AG08395 (cell line): ENCODE measurements at regions not wholly inside any gene's neighbourhood (a gene's known extent, or its start where the extent isn't known, plus 50 kb on each side); places are given as distances from the start of the nearest gene placed in this dataset.
"Not testable (repeated sequence)": the region's sequence is repeated elsewhere in the genome, so short reads cannot be mapped to it uniquely, and the experiment has no call there.

ENCODE experiments used
- DNase-seq: peaks from one replicate; pipeline ENCODE4 v3.0.0; 2012; ENCODE audit warnings: mixed read lengths, low spot score

- no peak for DNase-seq
Observed at GRCh38 chr6:164694386-164694785, 615.0 kb downstream of the C6orf118 start.

GRCh38 chr6:164693944-164694343 lies 615.5 kb downstream of the C6orf118 start:
- DNase-seq, result no peak

DNA sequence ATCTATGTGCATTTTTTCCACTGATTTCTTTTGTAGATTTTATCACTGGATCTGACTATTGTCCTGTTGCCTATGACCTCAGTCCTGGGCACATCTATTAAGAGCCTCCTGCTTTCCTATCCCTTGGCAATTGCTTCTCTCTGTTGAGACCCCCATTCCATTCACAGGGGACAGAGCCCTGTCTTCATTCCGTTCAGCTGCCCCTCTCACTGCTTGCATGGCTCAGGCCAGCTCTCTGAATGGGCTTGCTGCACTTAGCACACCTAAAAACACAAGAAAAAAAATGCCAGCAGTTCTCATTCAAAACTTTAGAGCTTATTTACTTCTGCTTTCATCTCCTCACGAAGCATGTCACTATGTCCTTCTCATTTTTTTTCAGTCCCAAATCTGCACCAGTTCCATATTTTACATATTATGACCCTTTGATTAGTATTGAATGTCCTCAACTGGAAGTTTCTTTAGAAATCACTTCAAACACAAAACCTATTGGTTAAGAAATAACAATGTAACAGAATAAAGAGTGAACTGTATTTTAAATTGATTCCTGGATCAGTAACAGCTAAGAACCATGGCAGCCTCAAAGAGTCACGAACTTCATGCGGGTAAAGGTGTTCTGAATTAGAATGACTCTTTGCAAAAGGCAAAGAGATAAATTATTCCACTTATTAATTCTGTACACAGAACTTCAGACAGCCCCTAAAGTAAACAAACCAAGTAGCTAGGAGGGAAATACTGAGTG lies 616.5 kb downstream of the C6orf118 start:
- no peak for DNase-seq

DNA sequence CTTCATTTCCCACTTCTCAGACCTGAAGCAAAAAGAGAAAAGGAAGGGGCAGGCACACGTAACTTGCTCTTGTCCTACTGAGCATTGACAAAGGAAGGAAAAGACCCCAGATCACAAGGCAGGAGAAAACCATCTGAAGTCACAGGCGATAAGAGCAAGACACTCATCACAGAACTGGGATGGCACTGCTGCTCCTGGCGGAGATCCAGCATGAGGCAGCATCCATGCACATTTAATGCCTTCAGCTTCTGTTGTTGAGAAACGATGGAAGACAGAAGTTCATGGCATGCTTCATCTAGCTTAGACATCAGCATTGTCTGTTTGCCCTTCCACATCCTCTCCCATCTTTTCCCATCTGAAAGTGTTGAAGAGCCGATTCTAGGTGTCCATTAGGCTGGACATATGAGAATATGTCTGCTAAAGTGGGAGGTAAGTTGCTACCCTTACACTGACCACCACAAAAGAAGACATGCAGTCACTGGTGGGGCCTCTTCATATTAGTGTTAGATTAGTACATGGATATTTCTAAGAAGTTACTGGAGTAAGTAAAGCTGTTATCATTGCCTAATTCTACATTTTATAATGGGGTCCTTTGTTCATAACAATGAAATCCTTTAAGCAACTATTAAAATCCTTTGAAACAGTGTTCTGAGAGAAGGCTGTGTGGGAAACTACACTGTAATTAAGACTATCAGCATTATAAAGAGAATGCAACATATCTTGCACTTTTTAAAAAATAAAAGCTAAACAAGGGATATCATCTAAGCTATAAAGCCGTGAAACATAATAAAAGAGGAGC lies 618.5 kb downstream of the C6orf118 start:
- DNase-seq, result no peak

DNA sequence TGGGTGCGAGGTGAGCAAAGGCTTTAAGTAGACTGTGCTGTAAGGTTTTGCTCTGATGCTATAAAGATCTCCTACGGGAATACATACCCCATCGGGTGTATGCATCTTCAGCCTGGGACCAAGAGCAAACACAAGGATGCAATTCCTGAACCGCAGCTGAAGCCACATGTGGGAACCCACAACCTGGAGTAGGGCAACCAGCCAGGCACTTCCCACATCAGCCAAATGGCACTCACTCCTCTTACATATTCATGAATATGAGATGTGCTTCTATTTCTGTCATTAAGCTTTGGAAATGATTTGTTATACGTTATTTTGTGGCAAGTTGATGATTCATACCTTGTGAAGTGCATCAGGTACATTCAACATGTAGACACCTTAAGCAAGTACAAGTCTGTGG lies 619.2 kb downstream of the C6orf118 start:
- no peak for DNase-seq

- DNase-seq, result no peak
Observed at GRCh38 chr6:164665328-164665727, 644.1 kb downstream of the C6orf118 start.

- DNase-seq, result no peak
Observed at GRCh38 chr6:164663634-164664033, 645.8 kb downstream of the C6orf118 start.

DNA sequence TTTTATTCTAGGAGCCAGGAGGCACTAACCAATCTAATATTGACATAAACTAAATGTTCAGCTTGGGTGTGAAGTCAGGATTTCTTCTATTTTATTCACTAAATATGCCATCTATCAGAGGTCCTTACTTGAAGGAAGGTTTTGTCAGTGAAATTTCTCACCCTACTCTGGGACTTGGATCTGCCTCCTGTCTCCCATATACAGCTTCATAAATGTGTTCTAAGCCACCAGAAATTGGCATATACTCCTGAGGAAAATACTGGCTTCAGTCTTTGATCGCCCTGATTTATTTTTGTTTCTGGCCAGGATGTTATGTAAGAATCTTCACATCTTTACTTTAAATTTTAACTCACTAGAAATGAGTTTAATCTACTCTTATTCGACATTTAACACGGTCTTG lies 647.7 kb downstream of the C6orf118 start:
- DNase-seq, result no peak

GRCh38 chr6:164660781-164661180 lies 648.6 kb downstream of the C6orf118 start:
- DNase-seq, result no peak

DNA sequence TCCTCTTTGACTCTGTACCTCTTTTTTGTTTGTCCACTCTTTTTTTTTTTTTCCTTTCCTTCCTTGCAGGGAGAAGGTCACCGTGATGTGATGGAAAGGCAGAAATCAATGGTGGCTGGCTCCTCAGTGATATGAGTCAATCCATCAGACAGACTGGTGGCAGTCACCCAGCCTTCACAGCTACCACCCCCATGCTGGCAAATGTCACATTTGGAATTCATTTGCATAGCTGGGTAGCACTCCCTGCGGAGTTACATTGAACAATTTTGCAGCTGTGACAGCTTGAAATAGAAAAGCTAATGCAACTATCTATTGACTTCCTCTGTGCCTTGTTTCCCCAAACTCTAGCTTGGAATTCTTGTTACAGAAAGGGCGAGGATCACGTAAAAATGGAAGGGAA lies 668.4 kb downstream of the C6orf118 start:
- DNase-seq, result no peak

DNA sequence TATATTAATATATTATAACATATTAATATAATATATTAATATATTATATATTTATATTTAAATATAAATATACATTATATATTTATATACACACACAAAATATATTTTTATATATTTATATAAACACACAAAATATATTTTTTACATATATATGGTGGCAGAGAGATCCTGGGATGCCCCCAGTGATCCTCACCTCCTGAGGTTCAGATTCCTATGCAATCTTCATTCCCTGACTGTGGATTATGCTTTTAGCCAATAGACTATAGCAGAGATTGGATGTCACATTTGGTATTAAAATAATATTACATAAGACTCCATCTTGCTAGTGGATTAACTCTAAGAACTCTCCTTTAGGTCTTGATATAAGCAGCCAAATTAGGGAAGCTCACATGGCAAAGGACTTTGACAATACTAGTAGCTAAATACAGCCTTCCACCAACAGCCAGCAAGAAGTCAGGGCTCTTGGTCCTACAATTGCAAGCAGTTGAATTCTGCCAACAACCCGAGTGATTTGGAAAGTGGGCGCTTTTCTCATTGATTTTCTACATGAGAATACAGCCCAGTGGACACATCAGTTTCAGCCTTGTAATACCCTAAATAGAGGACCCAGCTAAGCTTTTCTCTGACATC lies 681.0 kb downstream of the C6orf118 start:
- DNase-seq, result no peak

DNA sequence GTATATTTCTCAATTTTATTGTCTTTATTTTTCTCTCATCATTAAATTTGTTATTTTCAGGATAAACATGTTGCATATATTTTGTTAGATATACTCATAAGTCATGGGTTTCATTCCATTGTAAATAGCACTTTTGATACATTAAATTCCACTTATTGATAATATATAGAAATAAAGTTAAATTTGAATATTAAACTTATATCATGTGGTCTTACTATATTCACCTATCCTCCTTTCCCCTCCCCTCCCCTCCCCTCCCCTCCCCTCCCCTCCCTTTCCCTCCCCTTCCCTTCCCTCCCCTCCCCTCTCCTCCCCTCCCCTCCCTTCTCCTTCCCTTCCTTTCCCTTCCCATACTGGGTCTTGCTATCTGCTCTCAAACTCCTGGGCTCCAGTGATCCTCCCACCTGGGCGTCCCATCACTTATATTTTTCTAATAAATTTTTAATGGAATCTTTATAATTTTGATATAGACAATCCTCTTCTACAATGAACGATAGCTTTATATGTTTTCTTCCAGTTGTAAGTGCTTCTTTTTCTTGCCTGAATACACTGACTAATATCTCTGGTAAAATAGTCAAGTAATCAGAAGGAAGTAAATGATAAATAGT lies 692.4 kb downstream of the C6orf118 start:
- no peak for DNase-seq

DNA sequence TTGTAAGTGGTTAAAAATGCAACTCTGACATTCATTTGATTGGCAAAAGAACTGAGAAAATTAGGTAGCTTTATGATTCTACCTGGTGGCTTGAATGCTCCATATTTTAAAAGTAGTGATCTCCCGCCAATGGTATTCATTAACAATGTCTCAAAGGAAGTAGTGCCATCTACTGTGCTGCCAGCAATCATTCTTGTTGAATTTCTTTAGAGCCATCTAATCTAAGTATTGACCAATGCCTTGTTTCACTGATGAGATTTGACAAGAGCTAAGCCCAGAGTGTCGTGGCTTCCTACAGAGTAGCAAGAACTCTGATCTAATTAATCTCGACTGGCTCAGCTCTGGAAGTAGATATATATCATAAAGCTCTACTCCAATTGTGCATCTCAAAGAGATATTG lies 696.7 kb downstream of the C6orf118 start:
- no peak for DNase-seq

DNA sequence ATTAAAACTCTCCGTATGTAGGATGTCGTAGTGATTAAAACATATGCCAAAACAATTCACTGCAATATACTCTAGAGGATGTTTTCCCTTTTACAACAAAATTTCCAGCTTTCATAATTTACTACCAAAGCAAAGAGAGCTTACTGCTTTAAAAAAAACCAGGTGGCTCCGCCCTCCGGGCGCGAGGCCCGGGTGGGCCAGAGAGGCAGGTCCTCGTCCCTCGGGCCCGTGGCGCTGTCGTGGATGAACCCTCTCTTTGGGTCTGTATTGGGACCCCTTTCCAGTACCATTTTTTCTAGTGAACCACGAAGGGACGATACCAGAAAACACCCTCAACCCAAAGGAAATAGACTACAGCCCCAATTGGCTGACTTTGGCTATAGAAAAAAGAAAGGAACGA lies 698.5 kb downstream of the C6orf118 start:
- DNase-seq, result not testable (repeated sequence)

- DNase-seq, result not testable (repeated sequence)
Observed at GRCh38 chr6:164602415-164602814, 707.0 kb downstream of the C6orf118 start.

DNA sequence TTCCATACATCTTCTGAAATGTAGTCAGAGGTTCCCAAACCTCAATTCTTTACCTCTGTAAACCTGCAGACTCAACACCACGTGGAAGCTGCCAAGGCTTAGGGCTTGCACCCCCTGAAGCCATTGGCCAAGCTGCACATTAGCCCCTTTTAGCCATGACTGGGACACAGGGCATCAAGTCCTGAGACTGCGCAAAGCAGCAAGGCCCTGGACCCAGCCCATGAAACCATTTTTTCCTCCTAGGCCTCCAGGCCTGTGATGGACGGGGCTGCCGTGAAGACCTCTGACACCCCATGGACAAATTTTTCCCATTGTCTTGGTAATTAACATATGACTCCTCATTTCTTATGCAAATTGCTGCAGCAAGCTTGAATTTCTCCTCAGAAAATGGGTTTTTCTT lies 727.8 kb downstream of the C6orf118 start:
- DNase-seq, result no peak

GRCh38 chr6:164579035-164579434 lies 730.4 kb downstream of the C6orf118 start:
- no peak for DNase-seq

DNA sequence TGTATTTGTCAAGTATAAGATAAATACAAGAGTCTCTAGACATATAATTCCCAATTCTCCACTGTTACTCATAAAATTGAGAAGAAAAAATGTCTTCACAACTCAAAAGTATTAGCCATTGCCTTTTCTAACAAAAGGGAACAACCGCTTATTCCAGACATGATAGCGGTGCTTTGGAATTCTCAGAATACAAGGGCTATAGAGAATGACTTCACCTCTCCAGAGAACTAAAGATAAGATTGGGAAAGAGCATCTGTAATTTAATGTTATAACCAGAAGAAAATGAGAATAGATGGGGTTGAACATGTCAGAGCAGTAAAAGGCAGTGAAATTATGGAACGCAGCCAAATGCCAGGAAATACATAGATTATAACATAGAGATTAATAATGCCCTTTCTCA lies 730.8 kb downstream of the C6orf118 start:
- no peak for DNase-seq

- no peak for DNase-seq
Observed at GRCh38 chr6:164570801-164571200, 738.6 kb downstream of the C6orf118 start.

DNA sequence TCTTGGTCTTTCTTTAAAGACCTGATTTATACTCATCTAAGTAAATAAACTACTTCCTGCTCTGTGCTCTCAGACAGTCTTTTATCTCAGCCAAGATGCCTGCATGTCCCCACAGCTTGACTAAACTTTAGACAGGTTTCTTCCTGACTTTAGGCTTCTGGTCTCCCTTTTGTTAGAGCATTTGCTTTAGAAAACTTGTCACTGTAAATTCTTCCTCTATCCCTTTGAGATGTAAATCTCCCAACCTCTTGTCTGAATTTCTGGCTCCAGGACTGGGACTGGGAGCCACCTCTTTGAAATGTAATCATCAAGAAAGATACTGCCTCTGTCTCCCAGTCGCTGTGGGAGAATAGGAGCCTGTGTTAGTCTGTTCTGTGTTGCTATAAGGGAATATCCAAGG lies 739.9 kb downstream of the C6orf118 start:
- no peak for DNase-seq

DNA sequence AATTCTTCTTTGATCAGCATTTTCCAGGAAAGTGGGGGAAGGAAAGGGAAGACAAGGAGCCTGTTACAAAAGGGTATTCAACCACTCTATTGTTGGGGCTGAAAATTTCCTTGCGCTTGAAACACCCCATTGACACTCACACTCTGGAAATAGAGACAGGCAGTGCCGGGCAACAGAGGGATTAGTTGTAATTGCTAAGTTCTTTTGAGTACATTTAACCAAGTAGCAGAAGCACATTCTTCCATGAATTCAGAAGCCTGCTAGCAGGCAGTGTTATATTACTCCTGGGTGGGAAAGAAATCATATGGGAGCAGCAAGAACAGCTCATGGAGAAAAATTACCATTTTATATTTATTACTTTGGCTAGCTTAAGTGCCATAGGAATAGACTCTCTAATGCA lies 745.5 kb downstream of the C6orf118 start:
- no peak for DNase-seq

DNA sequence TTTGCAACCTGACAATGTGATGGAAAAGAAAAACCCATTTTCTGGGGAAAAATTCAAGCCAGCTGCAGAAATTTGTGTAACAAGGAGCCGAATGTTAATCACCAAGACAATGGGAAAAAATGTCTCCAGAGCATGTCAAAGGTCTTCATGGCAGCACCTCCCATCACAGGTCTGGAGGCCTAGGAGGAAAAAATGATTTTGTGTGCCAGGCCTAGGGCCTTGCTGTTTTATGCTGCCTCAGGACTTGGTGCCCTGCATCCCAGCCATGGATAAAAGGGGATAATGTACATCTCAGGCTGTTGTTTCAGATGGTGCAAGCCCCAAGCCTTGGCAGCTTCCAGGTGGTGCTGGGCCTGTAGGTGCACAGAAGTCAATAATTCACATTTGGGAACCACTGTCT lies 747.7 kb downstream of the C6orf118 start:
- no peak for DNase-seq
